MCF 10A (cell line): ENCODE measurements at regions not wholly inside any gene's neighbourhood (a gene's known extent, or its start where the extent isn't known, plus 50 kb on each side); places are given as distances from the start of the nearest gene placed in this dataset.
"Not testable (repeated sequence)": the region's sequence is repeated elsewhere in the genome, so short reads cannot be mapped to it uniquely, and the experiment has no call there.

Source experiments
- BruUV-seq: library from RNA; stranded (reverse); fragments of 400-500 nt; replicated peaks from 2 replicates; lab custom pipeline; 2021; lab: Mats Ljungman, UMichigan
- CTCF ChIA-PET: fragments of 300-600 bp; sonication (Branson Sonifier 250); formaldehyde crosslinking; extraction: SDS; loops from one replicate; lab custom pipeline; 2021; ENCODE audit warnings: antibody characterized with exemption, inconsistent platforms; lab: Yijun Ruan, JAX
- POLR2A ChIA-PET: fragments of 300-600, 350-650 bp; sonication (Branson Sonifier 250); formaldehyde crosslinking; extraction: SDS; loops from one replicate; lab custom pipeline; 2020; ENCODE audit warnings: antibody characterized with exemption, inconsistent platforms; lab: Yijun Ruan, JAX
- DNase-seq: peaks from one replicate; pipeline ENCODE4 v3.0.0-alpha.2; 2018; ENCODE audit not compliant: unreplicated experiment
- H3K27ac Mint-ChIP-seq: one replicate; pipeline ENCODE4 v1.8.0; 2022; ENCODE audit warnings: mild to moderate bottlenecking, low read depth, mixed read lengths; ENCODE audit not compliant: unreplicated experiment
- H3K27me3 Mint-ChIP-seq: one replicate; pipeline ENCODE4 v1.8.0; 2022; ENCODE audit warnings: mixed read lengths; ENCODE audit not compliant: insufficient read depth, unreplicated experiment
- H3K36me3 Mint-ChIP-seq: one replicate; pipeline ENCODE4 v1.8.0; 2022; ENCODE audit warnings: mild to moderate bottlenecking, moderate library complexity, mixed read lengths; ENCODE audit not compliant: insufficient read depth, unreplicated experiment
- H3K4me1 Mint-ChIP-seq: one replicate; pipeline ENCODE4 v1.8.0; 2022; ENCODE audit warnings: mixed read lengths; ENCODE audit not compliant: insufficient read depth, unreplicated experiment
- H3K4me3 Mint-ChIP-seq: one replicate; pipeline ENCODE4 v1.8.0; 2022; ENCODE audit warnings: mild to moderate bottlenecking, moderate library complexity, mixed read lengths; ENCODE audit not compliant: unreplicated experiment
- H3K9me3 Mint-ChIP-seq: one replicate; pipeline ENCODE4 v1.8.0; 2022; ENCODE audit warnings: mixed read lengths; ENCODE audit not compliant: unreplicated experiment
- CTCF ChIP-seq: fragments of 200-600 bp; IDR thresholded peaks from one replicate; pipeline ENCODE4 v1.8.0; 2022; ENCODE audit warnings: antibody characterized with exemption, mild to moderate bottlenecking; ENCODE audit not compliant: unreplicated experiment
- intact Hi-C: fragments of 100-400 bp; cut with micrococcal nuclease; formaldehyde crosslinking; loops from 2 replicates; pipeline ENCODE4 v1.14.1; 2022

- BruUV-seq: no TSS peak
- Mint-ChIP-seq H3K36me3 (no peaks in the 10 kb centered on the region), H3K4me3 (no peak overlapping the region), H3K9me3 (no peaks in the 10 kb centered on the region), H3K27ac (no peak overlapping the region), H3K4me1 (no peaks in the 10 kb centered on the region), H3K27me3 (peaks cover 35% of the 10 kb centered on the region)
- no peak for DNase-seq
- ChIA-PET CTCF (no interaction called here), POLR2A (no interaction called here)
- no peak for TF ChIP-seq CTCF
- intact Hi-C loops: no loop called here
Measured at GRCh38 chr9:102403514-102403913, 591.6 kb upstream of the CYLC2 start.

GRCh38 chr9:102398205-102398604 lies 596.9 kb upstream of the CYLC2 start:
- intact Hi-C loops: no loop called here
- ChIA-PET POLR2A (interaction anchor here (0.6 kb wide), 1 partner anchor 42 kb away, joined by 3 read pairs; no protein-coding TSS in a partner anchor), CTCF (no interaction called here)
- no peak for DNase-seq
- Mint-ChIP-seq H3K36me3 (no peaks in the 10 kb centered on the region), H3K9me3 (no peaks in the 10 kb centered on the region), H3K27ac (no peak overlapping the region), H3K4me3 (no peak overlapping the region), H3K4me1 (no peaks in the 10 kb centered on the region), H3K27me3 (peaks cover 32% of the 10 kb centered on the region)
- TF ChIP-seq CTCF: no peak
- no TSS peak for BruUV-seq

DNA sequence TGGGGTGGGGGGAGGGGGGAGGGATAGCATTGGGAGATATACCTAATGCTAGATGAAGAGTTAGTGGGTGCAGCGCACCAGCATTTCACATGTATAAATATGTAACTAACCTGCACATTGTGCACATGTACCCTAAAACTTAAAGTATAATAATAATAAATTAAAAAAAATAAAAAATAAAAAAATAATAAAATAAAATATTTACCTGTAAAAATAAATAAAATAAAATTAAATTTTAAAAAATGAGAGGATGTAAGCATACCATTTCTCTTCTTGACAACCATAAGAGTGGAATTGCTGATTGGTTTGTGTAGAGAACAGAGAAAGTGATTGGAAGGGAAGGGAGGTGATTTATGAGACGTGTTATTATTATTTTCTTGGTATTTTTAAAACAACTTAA lies 609.5 kb upstream of the CYLC2 start:
- peaks cover 20% of the 10 kb centered on the region for H3K27me3 Mint-ChIP-seq
- intact Hi-C loops, H3K4me1 Mint-ChIP-seq, H3K36me3 Mint-ChIP-seq, POLR2A ChIA-PET, H3K27ac Mint-ChIP-seq, H3K9me3 Mint-ChIP-seq, BruUV-seq, CTCF ChIA-PET, H3K4me3 Mint-ChIP-seq, DNase-seq: not testable (repeated sequence)

DNA sequence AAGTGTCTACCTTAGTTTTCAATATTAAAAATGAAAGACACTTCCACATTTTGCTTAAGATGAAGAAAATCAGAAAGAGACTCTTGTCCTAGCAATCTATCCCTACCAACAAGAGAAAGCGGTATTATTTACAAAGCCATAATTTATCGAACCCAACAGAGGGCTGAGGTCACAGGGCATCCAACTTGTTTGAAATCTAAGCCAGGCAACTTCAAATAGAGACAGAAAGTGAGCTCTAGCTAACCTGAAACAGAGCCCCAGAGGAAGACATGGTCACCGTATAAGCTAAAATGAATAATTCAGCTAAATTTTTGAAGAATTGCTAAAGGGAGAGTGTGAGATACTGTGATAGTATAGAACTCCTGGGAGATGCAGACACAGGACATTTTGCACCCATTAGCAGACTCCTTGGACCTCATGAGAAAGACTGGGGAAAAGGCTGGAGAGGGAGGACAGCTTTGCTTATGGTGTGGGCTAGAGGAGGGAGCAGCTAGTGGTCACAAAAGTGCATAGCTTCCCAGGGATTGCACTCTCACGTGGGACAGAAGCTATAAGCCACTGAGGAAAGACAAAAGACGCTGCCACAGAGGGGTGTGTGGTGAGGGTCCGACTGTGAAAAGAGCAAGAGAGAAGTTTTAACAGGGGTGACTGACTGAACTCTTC lies 624.2 kb upstream of the GRIN3A start:
- POLR2A ChIA-PET: no interaction called here
- Mint-ChIP-seq H3K4me1 (no peaks in the 10 kb centered on the region), H3K27me3 (peaks cover 12% of the 10 kb centered on the region), H3K36me3 (no peaks in the 10 kb centered on the region), H3K27ac (no peak overlapping the region), H3K4me3 (no peak overlapping the region), H3K9me3 (no peaks in the 10 kb centered on the region)
- intact Hi-C loops: no loop called here
- TF ChIP-seq CTCF: no peak
- no peak for DNase-seq
- CTCF ChIA-PET: interaction anchor here (0.6 kb wide), 1 partner anchor 62 kb away, joined by 3 read pairs; no protein-coding TSS in a partner anchor
- no TSS peak for BruUV-seq
